MCF 10A (cell line): ENCODE measurements at regions not wholly inside any gene's neighbourhood (a gene's known extent, or its start where the extent isn't known, plus 50 kb on each side); places are given as distances from the start of the nearest gene placed in this dataset.

Experiments
- BruUV-seq: library from RNA; stranded (reverse); fragments of 400-500 nt; replicated peaks from 2 replicates; lab custom pipeline; 2021; lab: Mats Ljungman, UMichigan
- CTCF ChIA-PET: fragments of 300-600 bp; sonication (Branson Sonifier 250); formaldehyde crosslinking; extraction: SDS; loops from one replicate; lab custom pipeline; 2021; ENCODE audit warnings: antibody characterized with exemption, inconsistent platforms; lab: Yijun Ruan, JAX
- POLR2A ChIA-PET: fragments of 300-600, 350-650 bp; sonication (Branson Sonifier 250); formaldehyde crosslinking; extraction: SDS; loops from one replicate; lab custom pipeline; 2020; ENCODE audit warnings: antibody characterized with exemption, inconsistent platforms; lab: Yijun Ruan, JAX
- DNase-seq: peaks from one replicate; pipeline ENCODE4 v3.0.0-alpha.2; 2018; ENCODE audit not compliant: unreplicated experiment
- H3K27ac Mint-ChIP-seq: one replicate; pipeline ENCODE4 v1.8.0; 2022; ENCODE audit warnings: mild to moderate bottlenecking, low read depth, mixed read lengths; ENCODE audit not compliant: unreplicated experiment
- H3K27me3 Mint-ChIP-seq: one replicate; pipeline ENCODE4 v1.8.0; 2022; ENCODE audit warnings: mixed read lengths; ENCODE audit not compliant: insufficient read depth, unreplicated experiment
- H3K36me3 Mint-ChIP-seq: one replicate; pipeline ENCODE4 v1.8.0; 2022; ENCODE audit warnings: mild to moderate bottlenecking, moderate library complexity, mixed read lengths; ENCODE audit not compliant: insufficient read depth, unreplicated experiment
- H3K4me1 Mint-ChIP-seq: one replicate; pipeline ENCODE4 v1.8.0; 2022; ENCODE audit warnings: mixed read lengths; ENCODE audit not compliant: insufficient read depth, unreplicated experiment
- H3K4me3 Mint-ChIP-seq: one replicate; pipeline ENCODE4 v1.8.0; 2022; ENCODE audit warnings: mild to moderate bottlenecking, moderate library complexity, mixed read lengths; ENCODE audit not compliant: unreplicated experiment
- H3K9me3 Mint-ChIP-seq: one replicate; pipeline ENCODE4 v1.8.0; 2022; ENCODE audit warnings: mixed read lengths; ENCODE audit not compliant: unreplicated experiment
- CTCF ChIP-seq: fragments of 200-600 bp; IDR thresholded peaks from one replicate; pipeline ENCODE4 v1.8.0; 2022; ENCODE audit warnings: antibody characterized with exemption, mild to moderate bottlenecking; ENCODE audit not compliant: unreplicated experiment
- intact Hi-C: fragments of 100-400 bp; cut with micrococcal nuclease; formaldehyde crosslinking; loops from 2 replicates; pipeline ENCODE4 v1.14.1; 2022

GRCh38 chr13:79727086-79727485 is 246.1 kb downstream of the NDFIP2 start:
- intact Hi-C loops: no loop called here
- Mint-ChIP-seq H3K27me3 (no peaks in the 10 kb centered on the region), H3K36me3 (no peaks in the 10 kb centered on the region), H3K4me1 (peaks cover 27% of the 10 kb centered on the region), H3K9me3 (no peaks in the 10 kb centered on the region), H3K27ac (no peak overlapping the region), H3K4me3 (no peak overlapping the region)
- TF ChIP-seq CTCF: no peak
- DNase-seq: no peak
- no TSS peak for BruUV-seq
- ChIA-PET POLR2A (no interaction called here), CTCF (interaction anchor here (0.5 kb wide), 1 partner anchor 300 kb away, joined by 3 read pairs; no protein-coding TSS in a partner anchor)

- DNase-seq: no peak
- no peaks in the 10 kb centered on the region for H3K36me3 Mint-ChIP-seq
- H3K27ac Mint-ChIP-seq: peak overlapping the region; percentile 31
- no TSS peak for BruUV-seq
- ChIA-PET POLR2A (no interaction called here), CTCF (interaction anchor here (1.0 kb wide), 1 partner anchor 615 kb away, joined by 3 read pairs; the partner anchor contains the start of gene SPRY2)
- H3K4me1 Mint-ChIP-seq: peaks cover 27% of the 10 kb centered on the region
- H3K4me3 Mint-ChIP-seq: no peak overlapping the region
- no peak for TF ChIP-seq CTCF
- intact Hi-C loops: no loop called here
- H3K9me3 Mint-ChIP-seq: no peaks in the 10 kb centered on the region
- no peaks in the 10 kb centered on the region for H3K27me3 Mint-ChIP-seq
Observed at GRCh38 chr13:79725841-79726240, 244.9 kb downstream of the NDFIP2 start.

- POLR2A ChIA-PET: interaction anchor here (0.9 to 1.4 kb wide), 2 partner anchors 26 to 617 kb away, joined by 3 read pairs; no protein-coding TSS in a partner anchor
- CTCF ChIA-PET: interaction anchor here (0.6 to 1.0 kb wide), 2 partner anchors 9 to 14 kb away, joined by 3 read pairs; no protein-coding TSS in a partner anchor
- DNase-seq: peak; percentile 6
- TF ChIP-seq CTCF: no peak
- intact Hi-C loops: no loop called here
- H3K27ac Mint-ChIP-seq: peak overlapping the region; percentile 85
- BruUV-seq: no TSS peak
- no peaks in the 10 kb centered on the region for H3K27me3 Mint-ChIP-seq
- H3K4me3 Mint-ChIP-seq: no peak overlapping the region
- no peaks in the 10 kb centered on the region for H3K36me3 Mint-ChIP-seq
- peaks cover 27% of the 10 kb centered on the region for H3K4me1 Mint-ChIP-seq
- no peaks in the 10 kb centered on the region for H3K9me3 Mint-ChIP-seq
Observed at GRCh38 chr13:79724348-79725103, 243.6 kb downstream of the NDFIP2 start.

GRCh38 chr13:79723519-79724024 is 242.6 kb downstream of the NDFIP2 start:
- DNase-seq: no peak
- no peak overlapping the region for H3K27ac Mint-ChIP-seq
- H3K9me3 Mint-ChIP-seq: no peaks in the 10 kb centered on the region
- ChIA-PET POLR2A (interaction anchor here (0.6 to 1.4 kb wide), 2 partner anchors 27 to 312 kb away, joined by 3 read pairs; no protein-coding TSS in a partner anchor), CTCF (interaction anchor here (0.6 to 0.9 kb wide), 3 partner anchors 9 to 17 kb away, joined by 3 to 4 read pairs (median 3); no protein-coding TSS in a partner anchor)
- H3K36me3 Mint-ChIP-seq: no peaks in the 10 kb centered on the region
- TF ChIP-seq CTCF: no peak
- H3K4me3 Mint-ChIP-seq: no peak overlapping the region
- peaks cover 27% of the 10 kb centered on the region for H3K4me1 Mint-ChIP-seq
- intact Hi-C loops: no loop called here
- H3K27me3 Mint-ChIP-seq: no peaks in the 10 kb centered on the region
- no TSS peak for BruUV-seq
